ENCODE measurements at regions not wholly inside any gene's neighbourhood (a gene's known extent, or its start where the extent isn't known, plus 50 kb on each side); places are given as distances from the start of the nearest gene placed in this dataset.

GRCh38 chr19:30074741-30075715, 133.0 kb downstream of the URI1 start:
- H3K9me3 Mint-ChIP-seq: no peaks in the 10 kb centered on the region

GRCh38 chr19:30076101-30076551, 134.1 kb downstream of the URI1 start:
- H3K4me1 Mint-ChIP-seq (ENCODE audit: low read depth): no peaks in the 10 kb centered on the region
- no peaks in the 10 kb centered on the region for H3K36me3 Mint-ChIP-seq (ENCODE audit: low read depth)
- no peak for TF ChIP-seq CTCF (IDR thresholded peaks at IDR 0.05)
- intact Hi-C loops (cut with micrococcal nuclease): no loop called here
- peaks cover 3% of the 10 kb centered on the region for H3K27me3 Mint-ChIP-seq
- DNase-seq (no peak), ATAC-seq (no peak)
- H3K27ac Mint-ChIP-seq: no peak overlapping the region
- H3K4me3 Mint-ChIP-seq: no peak overlapping the region
- ChIA-PET CTCF (no interaction called here), POLR2A (no interaction called here)
- H3K9me3 Mint-ChIP-seq: no peaks in the 10 kb centered on the region

More at GRCh38 chr19:30074741-30075715, 133.0 kb downstream of the URI1 start:
- ChIA-PET CTCF (interaction anchor here (0.6 kb wide), 1 partner anchor 426 kb away, joined by 3 read pairs; no protein-coding TSS in a partner anchor), POLR2A (no interaction called here)
- ATAC-seq: no peak
- Mint-ChIP-seq H3K36me3 (ENCODE audit: low read depth) (no peaks in the 10 kb centered on the region), H3K4me1 (ENCODE audit: low read depth) (no peaks in the 10 kb centered on the region), H3K27me3 (peaks cover 3% of the 10 kb centered on the region), H3K27ac (no peak overlapping the region), H3K4me3 (no peak overlapping the region)
- no peak for DNase-seq
- intact Hi-C loops (cut with micrococcal nuclease): no loop called here
- no peak for TF ChIP-seq CTCF (IDR thresholded peaks at IDR 0.05)

GRCh38 chr19:30076751-30077670, 135.0 kb downstream of the URI1 start:
- no peak for DNase-seq
- ATAC-seq: no peak
- Mint-ChIP-seq H3K36me3 (ENCODE audit: low read depth) (no peaks in the 10 kb centered on the region), H3K27me3 (peaks cover 3% of the 10 kb centered on the region), H3K9me3 (no peaks in the 10 kb centered on the region), H3K27ac (no peak overlapping the region), H3K4me3 (no peak overlapping the region), H3K4me1 (ENCODE audit: low read depth) (no peaks in the 10 kb centered on the region)
- ChIA-PET POLR2A (no interaction called here), CTCF (no interaction called here)
- TF ChIP-seq CTCF (IDR thresholded peaks at IDR 0.05): no peak
- intact Hi-C loops (cut with micrococcal nuclease): no loop called here

GRCh38 chr19:30077851-30078355, 135.9 kb downstream of the URI1 start:
- Mint-ChIP-seq H3K4me1 (ENCODE audit: low read depth) (no peaks in the 10 kb centered on the region), H3K9me3 (no peaks in the 10 kb centered on the region), H3K27ac (no peak overlapping the region)

More at GRCh38 chr19:30077851-30078355, 135.9 kb downstream of the URI1 start:
- no peak overlapping the region for H3K4me3 Mint-ChIP-seq
- ChIA-PET CTCF (no interaction called here), POLR2A (no interaction called here)
- intact Hi-C loops (cut with micrococcal nuclease): no loop called here
- H3K36me3 Mint-ChIP-seq (ENCODE audit: low read depth): no peaks in the 10 kb centered on the region
- no peak for TF ChIP-seq CTCF (IDR thresholded peaks at IDR 0.05)
- ATAC-seq: no peak
- DNase-seq: no peak
- peaks cover 3% of the 10 kb centered on the region for H3K27me3 Mint-ChIP-seq
